Stimulated activated naive CD4-positive, alpha-beta T cell (primary cell): ENCODE measurements at regions not wholly inside any gene's neighbourhood (a gene's known extent, or its start where the extent isn't known, plus 50 kb on each side); places are given as distances from the start of the nearest gene placed in this dataset.

Experiments
- DNase-seq, 6 experiments: peaks; one replicate each; lab custom pipeline; 2025; lab: John Stamatoyannopoulos, UW

- DNase-seq = no peak
Measured at GRCh38 chr4:119825696-119826095, 197.1 kb upstream of the PDE5A start.

DNA sequence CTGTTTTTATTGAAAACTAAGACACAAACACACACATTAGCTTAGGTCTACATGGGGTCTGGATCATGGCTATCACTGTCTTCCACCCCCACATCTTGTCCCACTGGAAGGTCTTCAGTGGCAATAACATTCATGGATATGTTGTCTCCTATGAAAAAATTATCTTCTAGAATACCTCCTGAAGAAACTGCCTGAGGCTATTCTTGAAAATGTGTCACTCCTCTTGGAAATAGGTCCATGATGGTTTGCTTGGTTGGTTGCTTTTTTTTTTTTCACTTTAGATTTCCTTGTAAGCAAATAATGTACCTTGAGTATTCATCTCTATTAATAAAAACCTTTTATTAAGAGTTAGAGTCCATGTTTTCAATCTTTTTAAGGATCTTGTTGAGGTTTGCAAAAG, 195.3 kb upstream of the PDE5A start:
- no peak for DNase-seq

GRCh38 chr4:119823045-119823444, 194.4 kb upstream of the PDE5A start:
- DNase-seq = no peak

GRCh38 chr4:119816473-119816872, 187.9 kb upstream of the PDE5A start:
- DNase-seq = no peak

- DNase-seq = no peak
Measured at GRCh38 chr4:119810001-119810400, 181.4 kb upstream of the PDE5A start.

GRCh38 chr4:119804404-119804803, 175.8 kb upstream of the PDE5A start:
- DNase-seq = no peak

- no peak for DNase-seq
Measured at GRCh38 chr4:119797238-119797894, 168.8 kb upstream of the PDE5A start.

GRCh38 chr4:119795986-119796578, 167.5 kb upstream of the PDE5A start:
- no peak for DNase-seq

DNA sequence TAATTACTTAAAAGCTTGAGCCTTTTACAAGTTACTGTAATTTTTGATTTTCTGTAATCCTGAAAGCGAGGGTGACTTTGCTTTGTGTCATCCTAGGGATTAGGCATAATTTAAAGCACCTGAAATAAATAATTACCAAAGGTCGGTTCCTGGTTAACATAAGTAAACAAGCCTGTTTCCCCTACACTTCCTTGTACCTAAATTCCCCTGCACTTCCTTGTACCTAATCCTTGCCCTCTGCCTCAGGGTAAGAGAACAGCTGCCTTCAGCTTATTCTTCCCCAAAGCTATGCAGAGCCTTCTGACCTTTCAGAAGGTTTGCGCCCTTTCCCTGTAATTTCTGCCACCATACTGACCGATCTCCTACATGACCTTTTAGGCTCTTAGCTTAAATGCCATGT, 166.1 kb upstream of the PDE5A start:
- DNase-seq = no peak

DNA sequence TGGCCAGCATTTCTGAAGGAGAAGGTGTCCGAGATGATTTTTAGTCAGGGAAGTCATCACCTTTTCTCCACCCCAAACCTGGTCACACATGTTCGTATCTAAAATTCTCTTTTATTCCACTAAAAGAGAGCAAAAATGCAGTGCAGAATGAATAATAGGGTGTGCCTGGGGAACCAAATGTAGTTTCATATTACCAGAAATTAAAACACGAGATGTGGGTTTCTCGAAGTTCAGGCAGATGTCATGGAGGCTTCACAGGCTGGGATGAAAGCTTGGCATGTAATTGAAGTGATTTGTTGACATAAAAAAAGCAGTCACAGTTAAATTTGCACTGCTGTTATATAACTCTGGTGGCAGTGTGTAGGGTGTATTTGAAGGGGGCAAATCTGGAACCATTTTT, 165.5 kb upstream of the PDE5A start:
- DNase-seq = no peak

GRCh38 chr4:119788349-119789266, 160.0 kb upstream of the PDE5A start:
- no peak for DNase-seq

DNA sequence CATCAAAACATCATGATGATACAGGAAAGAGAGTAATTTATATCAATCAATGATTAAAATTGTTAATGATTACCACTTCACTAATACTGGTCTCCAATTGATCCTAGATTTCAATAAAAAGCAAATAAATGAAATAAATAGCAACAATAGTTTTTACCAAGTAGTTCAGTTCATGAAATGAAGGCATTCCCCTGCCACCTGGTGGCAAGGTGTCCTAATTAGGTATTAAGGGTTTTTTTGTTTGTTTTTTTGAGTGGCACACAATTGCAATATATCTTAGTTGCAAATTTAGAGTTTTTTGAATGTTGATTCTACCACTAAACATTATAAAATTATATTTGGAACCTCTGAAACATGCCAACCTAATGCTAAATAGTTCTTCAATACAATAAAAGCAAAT, 157.4 kb upstream of the PDE5A start:
- DNase-seq = no peak

- DNase-seq = no peak
Measured at GRCh38 chr4:119783189-119783983, 154.8 kb upstream of the PDE5A start.

DNA sequence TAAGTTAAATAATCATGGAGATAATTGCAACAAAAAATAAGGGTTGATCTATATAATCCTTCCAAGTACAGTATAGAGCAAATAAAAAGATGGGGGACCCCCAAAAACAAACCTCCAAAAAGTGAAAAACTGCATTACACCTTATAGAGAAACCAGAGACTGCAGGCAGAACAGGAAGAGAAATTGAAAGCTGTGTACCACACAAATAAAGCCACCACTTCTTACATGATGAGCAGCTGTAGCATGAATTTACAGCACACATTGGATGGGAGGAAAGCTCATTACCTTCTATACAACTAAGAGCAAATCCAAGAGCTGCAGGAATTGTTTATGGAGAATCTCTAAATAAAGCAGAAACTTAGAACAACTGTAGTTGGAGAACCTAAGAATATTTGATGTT, 152.4 kb upstream of the PDE5A start:
- DNase-seq = no peak

DNA sequence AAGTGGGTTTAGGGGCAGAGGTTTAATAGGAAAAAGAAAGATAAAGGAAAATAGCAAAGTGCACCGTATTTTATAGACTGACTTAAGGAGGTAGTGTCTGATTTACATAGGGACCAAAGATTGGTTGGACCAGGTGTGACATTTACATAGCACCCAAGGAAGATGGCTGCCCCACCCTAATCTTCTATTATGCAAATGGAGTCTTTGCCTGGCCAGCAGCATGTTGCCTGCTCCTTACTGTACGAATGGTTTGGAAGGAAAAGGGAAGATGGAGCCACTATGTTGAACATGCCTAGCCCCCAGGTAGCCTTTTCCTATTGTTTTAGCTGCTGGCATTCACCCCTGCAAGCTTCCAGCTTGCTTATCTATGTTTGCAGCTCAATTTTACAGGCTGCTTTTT, 146.2 kb upstream of the PDE5A start:
- no peak for DNase-seq

GRCh38 chr4:119765951-119766350, 137.3 kb upstream of the PDE5A start:
- DNase-seq = no peak

- DNase-seq = no peak
Measured at GRCh38 chr4:119765469-119765868, 136.9 kb upstream of the PDE5A start.

DNA sequence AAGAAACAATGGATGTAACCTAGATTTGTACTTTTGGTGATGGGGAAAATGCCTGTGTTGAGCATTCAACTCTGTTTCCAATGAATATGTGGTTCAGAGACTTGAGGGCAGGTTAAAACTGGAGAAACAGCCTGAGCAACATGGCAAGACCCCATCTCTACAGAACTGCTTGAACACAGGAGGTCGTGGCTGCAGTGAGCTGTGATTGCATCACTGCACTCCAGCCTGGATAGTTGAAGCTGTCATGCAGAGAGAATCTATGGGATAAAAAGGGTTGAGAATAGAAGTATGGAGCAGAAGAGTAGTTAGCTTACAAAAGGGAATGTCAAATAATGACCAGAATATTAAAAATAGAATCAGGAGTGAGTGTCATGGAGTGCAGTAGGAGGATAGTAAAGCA, 134.8 kb upstream of the PDE5A start:
- DNase-seq = no peak

- DNase-seq = no peak
Measured at GRCh38 chr4:119755599-119755998, 127.0 kb upstream of the PDE5A start.

GRCh38 chr4:119752936-119753335, 124.3 kb upstream of the PDE5A start:
- no peak for DNase-seq

GRCh38 chr4:119750771-119751170, 122.2 kb upstream of the PDE5A start:
- no peak for DNase-seq

DNA sequence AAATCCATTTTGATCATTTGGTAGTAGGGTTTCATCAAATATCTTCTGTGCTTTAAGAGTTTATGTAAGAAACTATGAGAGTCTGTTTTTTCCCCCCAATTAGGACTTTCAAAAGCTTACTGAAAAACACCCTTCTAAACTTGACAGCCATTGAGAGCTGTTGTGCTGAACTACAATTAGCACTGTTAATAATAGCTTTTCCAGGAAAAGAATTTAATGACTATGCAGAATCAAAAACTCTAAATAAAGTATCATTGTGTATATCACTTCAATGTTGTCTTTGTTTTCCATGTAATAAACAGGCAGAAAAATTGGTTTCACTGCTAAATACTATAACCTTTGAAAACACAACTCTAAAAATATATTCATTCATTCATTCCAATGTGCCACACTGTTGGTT, 121.4 kb upstream of the PDE5A start:
- DNase-seq = no peak
